ENCODE measurements at regions not wholly inside any gene's neighbourhood (a gene's known extent, or its start where the extent isn't known, plus 50 kb on each side); places are given as distances from the start of the nearest gene placed in this dataset.
"Not testable (repeated sequence)": the region's sequence is repeated elsewhere in the genome, so short reads cannot be mapped to it uniquely, and the experiment has no call there.

DNA sequence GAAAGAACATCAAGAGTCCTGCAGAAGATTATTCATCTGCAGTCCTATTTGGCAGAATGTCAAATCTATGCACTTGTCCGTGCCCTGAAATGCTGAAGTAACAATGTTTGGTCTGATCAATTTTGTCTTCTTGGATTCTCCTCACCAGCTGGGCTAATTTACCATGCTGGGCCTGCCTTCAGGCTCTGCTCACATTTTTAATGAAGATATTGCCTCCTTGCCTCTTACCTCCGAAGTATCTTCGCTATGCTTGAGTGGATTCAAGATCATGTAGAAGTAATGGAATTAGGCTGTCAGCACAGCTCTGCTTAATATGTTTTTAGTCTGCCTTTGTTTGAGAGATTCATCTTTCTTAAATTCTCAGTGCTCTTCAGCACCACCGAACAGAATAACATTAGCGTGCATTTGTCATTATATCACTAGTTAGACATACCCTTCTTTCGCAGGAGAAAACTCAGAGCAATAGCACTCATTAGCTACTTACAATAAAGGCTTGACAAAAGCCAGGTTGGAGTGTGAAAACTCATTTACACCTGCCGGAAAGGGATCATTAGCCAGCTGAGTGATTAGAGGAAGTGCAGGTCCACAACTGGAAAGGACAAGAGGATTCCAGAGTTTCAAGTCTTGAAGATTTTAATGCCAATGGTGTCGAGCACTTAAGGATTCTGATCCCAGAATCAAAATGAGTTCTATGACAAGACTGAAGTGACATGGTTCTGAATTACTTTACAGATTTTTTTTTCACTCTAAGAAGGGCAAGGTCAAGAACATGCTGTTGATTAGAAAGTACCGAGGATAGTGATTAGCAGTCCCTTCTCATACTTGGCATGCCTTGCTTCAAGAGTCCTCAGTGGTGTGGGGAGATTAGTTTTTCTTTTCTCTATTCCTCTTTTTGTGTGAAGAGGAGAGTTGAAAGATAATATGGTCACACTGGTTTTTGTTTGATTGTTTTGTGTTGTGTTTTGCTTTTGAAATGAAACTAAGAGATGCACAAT is 405.6 kb upstream of the TOM1L1 start:
- no peak for DNase-seq (ENCODE audit: low spot score)

DNA sequence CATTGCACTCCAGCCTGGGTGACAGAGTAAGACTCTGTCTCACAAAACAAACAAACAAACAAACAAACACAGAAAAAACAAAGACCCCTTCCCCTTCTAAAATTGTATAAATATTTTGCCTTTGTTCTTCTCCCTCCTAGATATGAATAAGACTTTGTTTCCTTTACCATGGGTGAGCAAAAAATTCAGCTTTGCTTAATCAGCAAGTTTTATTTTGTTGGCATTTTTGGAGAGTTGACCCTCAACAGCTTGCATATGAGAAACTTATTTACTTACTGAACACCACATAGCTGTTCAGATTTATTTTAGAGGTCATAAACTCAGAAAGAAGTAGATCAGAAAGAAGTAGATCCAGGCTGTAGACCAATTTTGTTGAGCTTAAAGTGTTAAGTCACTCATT is 395.2 kb upstream of the TOM1L1 start:
- DNase-seq (ENCODE audit: low spot score), result no peak

DNA sequence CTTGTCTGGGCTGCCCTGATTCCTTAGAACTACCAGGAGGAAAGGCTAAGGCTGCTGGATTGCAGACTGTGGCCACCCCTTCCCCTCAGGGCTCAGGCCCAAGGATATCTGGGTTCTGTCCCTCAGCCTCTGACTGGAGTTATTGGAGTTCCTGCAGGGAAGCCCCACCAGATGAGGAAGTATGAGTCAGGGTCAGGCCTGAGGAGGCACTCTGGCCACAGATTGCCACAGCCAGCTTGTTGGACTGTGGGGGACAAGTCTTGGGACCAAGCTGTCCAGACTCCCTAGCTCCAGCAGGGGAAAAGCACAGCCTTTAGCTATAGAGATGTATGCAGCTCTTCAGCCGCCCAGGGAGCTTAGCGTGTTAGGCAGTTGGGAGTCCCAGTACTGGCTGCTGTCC is 381.9 kb upstream of the TOM1L1 start:
- no peak for DNase-seq (ENCODE audit: low spot score)

GRCh38 chr17:54521137-54521536 is 379.5 kb upstream of the TOM1L1 start:
- DNase-seq (ENCODE audit: low spot score), result no peak

- no peak for DNase-seq (ENCODE audit: low spot score)
Observed at GRCh38 chr17:54524501-54524900, 376.2 kb upstream of the TOM1L1 start.

GRCh38 chr17:54527941-54528340 is 372.7 kb upstream of the TOM1L1 start:
- no peak for DNase-seq (ENCODE audit: low spot score)

- DNase-seq (ENCODE audit: low spot score), result no peak
Observed at GRCh38 chr17:54530398-54530797, 370.3 kb upstream of the TOM1L1 start.

- DNase-seq (ENCODE audit: low spot score), result no peak
Observed at GRCh38 chr17:54536306-54536705, 364.3 kb upstream of the TOM1L1 start.

GRCh38 chr17:54537656-54538055 is 363.0 kb upstream of the TOM1L1 start:
- DNase-seq (ENCODE audit: low spot score), result no peak

DNA sequence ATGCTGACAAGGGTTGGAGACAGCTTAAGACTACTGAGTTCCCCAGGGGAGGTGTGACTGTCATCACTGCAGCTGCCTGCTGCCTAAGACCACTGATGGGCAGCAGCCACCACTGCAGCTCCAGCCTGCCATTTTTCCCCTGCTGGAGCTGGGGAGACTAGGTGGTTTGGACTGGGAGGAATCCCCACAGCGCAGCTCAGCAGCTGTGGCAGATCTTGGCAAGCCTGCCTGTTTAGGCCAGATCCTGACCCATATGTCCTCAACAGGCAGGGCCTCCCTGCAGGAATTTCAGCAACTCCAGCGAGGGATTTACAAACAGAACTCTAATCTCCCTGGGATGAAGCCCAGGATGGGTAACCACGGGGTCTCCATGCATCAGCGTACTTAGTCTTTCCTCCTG is 356.4 kb upstream of the TOM1L1 start:
- DNase-seq (ENCODE audit: low spot score), result no peak

DNA sequence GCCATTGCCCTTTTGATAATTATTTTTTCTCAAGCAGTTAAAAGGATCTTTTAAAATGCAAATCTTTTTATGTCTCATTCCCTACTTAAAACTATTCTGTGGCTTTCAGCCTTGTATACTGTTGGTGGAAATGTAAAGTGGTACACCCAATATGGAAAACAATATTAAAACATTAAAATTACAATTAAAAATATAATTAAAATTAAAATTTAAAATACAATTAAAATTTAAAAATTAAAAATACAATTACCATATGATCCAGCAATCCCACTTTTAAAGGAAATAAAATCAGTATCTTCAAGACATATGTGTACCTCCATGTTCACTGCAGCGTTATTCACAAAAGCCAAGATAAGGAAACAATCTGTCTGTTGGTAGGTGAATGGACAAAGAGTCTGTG is 340.8 kb upstream of the TOM1L1 start:
- no peak for DNase-seq (ENCODE audit: low spot score)

DNA sequence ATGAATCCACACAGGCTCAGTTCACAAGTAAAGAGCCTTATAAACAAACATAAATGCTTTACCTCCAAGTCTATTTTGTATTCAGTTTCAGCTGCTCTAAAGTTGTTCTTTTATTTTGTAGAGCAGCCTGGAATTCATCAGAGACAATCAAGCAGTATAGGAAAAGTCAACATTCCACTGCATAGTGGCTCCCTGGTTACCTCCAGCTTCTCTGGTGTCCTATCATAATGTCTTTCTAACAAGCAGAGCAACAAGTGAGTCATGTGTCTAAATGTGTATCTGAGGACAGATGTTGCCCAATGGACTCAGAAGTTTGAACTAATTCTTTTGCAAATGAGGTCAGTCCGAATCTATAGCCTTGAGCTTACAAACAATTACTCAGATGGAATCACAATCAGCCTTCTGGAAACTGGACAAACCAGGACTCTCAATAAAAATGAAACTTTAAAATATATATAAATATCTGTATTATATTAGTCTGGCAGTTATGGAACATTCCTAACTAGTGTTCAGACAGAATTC is 292.0 kb upstream of the TOM1L1 start:
- no peak for DNase-seq (ENCODE audit: low spot score)

GRCh38 chr17:54620399-54620978 is 280.2 kb upstream of the TOM1L1 start:
- DNase-seq (ENCODE audit: low spot score), result no peak

DNA sequence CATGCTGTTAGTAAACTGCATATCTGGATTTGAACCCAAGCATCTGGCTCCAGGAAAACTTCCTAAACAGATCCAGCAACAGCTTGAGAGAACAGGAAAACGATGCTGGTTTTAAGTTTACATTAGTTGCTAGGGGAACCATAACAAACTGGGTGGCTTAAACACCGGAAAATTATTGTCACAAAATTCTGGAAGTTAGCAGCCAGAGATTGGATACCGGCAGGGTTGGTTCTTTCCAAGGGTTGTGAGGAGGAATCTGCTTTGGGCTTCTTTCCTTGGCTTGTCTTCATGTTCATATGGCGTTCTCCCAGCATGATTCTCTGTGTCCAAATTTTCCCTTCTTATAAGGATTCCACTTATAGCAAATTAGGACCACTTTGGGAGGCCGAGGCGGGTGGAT is 276.9 kb upstream of the TOM1L1 start:
- no peak for DNase-seq (ENCODE audit: low spot score)

- DNase-seq (ENCODE audit: low spot score), result no peak
Observed at GRCh38 chr17:54626146-54626703, 274.4 kb upstream of the TOM1L1 start.

GRCh38 chr17:54639426-54639825 is 261.2 kb upstream of the TOM1L1 start:
- DNase-seq (ENCODE audit: low spot score), result not testable (repeated sequence)

DNA sequence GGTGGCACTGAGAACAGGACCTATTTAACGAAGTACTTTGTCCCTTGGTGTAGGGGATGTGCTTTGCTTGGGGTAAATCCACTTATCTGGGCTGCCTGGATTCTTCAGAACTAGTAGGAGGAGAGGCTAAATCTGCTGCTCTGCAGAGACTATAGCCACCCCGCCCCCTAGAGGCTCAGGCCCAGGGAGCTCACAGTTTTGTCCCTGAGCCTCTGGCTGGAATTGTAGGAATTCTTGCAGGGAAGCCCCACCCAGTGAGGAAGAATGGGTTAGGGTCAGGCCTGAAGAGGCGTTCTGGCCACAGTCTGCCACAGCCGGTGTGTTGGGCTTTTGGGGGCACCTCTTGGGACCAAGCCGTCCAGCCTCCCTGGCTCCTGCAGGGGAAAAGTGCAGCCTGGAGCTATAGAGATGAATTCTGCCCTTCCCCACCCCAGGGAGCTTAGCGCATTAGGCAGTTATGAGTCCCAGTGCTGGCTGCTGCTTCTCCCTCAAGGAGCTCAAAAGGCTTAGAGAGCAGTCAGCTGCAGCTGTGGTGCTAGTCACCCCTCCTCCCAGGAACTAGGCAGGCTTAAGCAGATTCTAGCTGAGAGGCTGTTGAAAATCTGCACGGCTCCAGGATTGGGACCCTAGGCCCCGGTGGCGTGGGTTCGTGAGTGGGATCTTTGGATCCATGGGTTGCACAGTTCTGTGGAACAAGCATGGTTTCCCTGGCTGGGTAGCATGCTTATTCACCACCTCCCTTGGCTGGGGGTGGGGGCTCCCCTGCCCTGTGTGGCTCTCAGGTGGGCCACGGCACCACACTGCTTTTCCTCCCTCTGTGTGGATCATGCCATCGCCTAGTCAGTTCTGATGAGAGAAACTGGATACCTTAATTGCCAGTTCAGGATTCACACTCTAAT is 237.4 kb upstream of the TOM1L1 start:
- DNase-seq (ENCODE audit: low spot score), result no peak

GRCh38 chr17:54666559-54666958 is 234.1 kb upstream of the TOM1L1 start:
- DNase-seq (ENCODE audit: low spot score), result no peak

GRCh38 chr17:54678158-54678557 is 222.5 kb upstream of the TOM1L1 start:
- no peak for DNase-seq (ENCODE audit: low spot score)

- no peak for DNase-seq (ENCODE audit: low spot score)
Observed at GRCh38 chr17:54680410-54680809, 220.2 kb upstream of the TOM1L1 start.

GRCh38 chr17:54694287-54694887 is 206.3 kb upstream of the TOM1L1 start:
- DNase-seq (ENCODE audit: low spot score), result no peak

Data from A172 (cell line).